HG03159 (cell line): ENCODE measurements at regions not wholly inside any gene's neighbourhood (a gene's known extent, or its start where the extent isn't known, plus 50 kb on each side); places are given as distances from the start of the nearest gene placed in this dataset.

Experiments used
- ATAC-seq: cut with Tn5 transposase; IDR thresholded peaks from one replicate; pipeline ENCODE4 v1.9.1; 2021; ENCODE audit warnings: mild to moderate bottlenecking, moderate library complexity; ENCODE audit not compliant: unreplicated experiment

- ATAC-seq, result no peak
Observed at GRCh38 chr9:28868228-28868990, 1295.1 kb upstream of the C9orf72 start.

DNA sequence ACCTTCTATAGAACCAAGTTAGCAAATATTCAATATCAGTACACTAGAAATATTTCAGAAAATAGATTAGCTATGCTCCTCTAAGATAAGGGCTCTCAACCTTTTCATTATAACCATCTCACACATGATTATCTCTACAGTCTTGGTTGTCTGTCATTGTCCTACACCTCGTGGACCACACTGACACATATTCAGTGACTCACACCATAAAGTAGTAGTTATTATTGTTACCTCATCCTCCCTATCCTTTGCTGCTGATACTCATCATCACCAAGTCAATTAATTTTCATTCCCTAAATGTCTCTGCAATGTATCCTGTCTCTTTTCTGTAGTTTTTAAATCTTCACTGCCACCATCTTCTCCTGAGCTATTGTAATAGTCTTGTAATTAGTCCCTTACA is 1309.2 kb upstream of the C9orf72 start:
- ATAC-seq, result no peak

GRCh38 chr9:28883234-28883633 is 1310.0 kb upstream of the C9orf72 start:
- no peak for ATAC-seq

- ATAC-seq, result no peak
Observed at GRCh38 chr9:28887188-28887884, 1314.1 kb upstream of the C9orf72 start.

DNA sequence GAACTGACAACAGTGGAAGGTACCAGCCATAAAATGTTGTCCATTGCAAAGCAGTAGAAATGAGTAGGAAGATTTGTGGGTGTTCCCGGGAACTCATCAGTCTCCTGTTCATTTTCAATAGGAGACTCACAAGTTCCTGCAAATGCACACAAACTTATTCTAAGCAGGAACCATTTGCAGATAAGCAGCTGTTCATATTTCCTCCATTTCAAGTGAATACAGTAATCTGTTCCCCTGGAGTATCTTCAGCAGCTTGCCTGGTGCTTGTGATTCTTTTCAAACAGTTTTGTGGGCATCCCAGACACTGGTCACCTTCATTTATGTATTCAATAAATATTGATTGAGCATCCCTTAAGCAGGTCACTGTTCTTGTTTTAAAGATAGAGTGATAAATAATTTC is 1315.5 kb upstream of the C9orf72 start:
- no peak for ATAC-seq

DNA sequence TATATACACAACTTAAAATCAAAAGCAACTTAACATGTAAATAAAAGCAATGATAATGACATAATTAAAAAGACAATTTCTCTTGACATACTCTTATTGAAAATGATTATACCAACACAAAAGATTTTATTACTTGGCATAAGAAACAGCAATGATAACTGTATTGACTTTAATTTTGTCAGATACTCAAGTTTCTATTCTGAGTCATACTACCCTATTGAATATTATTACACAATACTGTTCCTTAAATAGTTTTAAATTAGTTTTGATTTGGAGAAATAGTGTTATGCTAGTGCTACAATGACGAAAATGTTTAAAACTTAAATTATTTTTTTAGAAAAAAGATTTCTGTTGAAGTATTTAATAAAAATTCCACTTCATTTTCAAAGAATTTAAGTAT is 1319.3 kb upstream of the C9orf72 start:
- ATAC-seq, result no peak

DNA sequence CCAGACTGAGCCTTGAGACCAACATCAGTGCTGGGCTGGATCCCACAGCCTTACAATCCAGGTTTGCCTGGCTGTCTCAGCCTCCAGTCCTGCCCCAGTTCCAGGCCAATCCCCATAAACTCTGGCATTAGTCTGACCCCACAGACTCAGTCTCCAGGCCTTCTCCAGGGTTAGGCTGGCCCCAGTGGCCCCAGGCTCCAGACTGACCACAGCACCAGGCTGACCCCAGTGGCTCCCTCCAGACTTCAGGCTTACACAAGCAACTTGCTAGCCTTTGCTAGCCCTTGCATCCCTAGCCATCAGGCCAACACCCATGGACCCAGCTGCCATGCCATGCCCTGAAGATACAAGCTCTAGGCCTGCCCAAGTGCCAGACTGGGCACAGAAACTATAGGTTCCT is 1326.0 kb upstream of the C9orf72 start:
- no peak for ATAC-seq

- no peak for ATAC-seq
Observed at GRCh38 chr9:28899926-28900325, 1326.6 kb upstream of the C9orf72 start.

GRCh38 chr9:28900406-28900805 is 1327.1 kb upstream of the C9orf72 start:
- ATAC-seq, result no peak

- no peak for ATAC-seq
Observed at GRCh38 chr9:28909526-28909925, 1336.2 kb upstream of the C9orf72 start.

DNA sequence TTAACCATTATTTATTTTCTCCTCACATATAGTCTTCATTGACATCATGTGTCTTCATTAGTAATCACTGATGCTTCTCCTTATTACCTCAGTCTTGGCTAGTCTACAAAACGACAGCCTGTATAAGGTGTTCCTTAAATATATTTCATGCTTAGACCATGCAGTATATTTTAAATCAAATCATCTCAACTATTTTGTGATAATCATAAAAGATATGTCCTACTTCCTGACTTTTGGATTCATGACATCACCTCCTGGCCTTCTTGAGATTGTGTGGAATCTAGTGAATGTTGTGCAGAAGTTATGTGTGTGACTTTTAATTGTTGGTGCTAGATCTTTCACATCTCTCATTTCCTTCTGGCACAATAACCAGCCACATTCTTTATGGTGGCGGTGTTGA is 1339.3 kb upstream of the C9orf72 start:
- no peak for ATAC-seq

- ATAC-seq, result no peak
Observed at GRCh38 chr9:28915202-28915930, 1342.1 kb upstream of the C9orf72 start.

DNA sequence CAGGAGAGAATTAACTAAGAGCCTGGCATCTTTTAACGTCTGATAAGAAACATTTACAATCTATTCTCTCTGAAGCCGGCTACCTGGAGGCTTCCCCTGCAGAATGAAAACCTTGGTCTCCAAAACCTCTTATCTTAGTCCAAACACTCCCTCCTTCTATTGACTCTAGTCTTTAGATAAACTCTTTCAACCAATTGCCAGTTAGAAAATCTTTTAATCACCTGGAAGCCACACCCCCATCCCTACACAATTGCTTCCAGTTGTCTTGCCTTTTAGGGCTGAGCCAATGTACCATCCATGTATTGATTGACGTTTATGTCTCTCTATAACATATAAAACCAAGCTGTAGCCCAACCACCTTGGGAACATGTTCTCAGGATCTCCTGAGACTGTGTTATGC is 1343.1 kb upstream of the C9orf72 start:
- ATAC-seq, result no peak

DNA sequence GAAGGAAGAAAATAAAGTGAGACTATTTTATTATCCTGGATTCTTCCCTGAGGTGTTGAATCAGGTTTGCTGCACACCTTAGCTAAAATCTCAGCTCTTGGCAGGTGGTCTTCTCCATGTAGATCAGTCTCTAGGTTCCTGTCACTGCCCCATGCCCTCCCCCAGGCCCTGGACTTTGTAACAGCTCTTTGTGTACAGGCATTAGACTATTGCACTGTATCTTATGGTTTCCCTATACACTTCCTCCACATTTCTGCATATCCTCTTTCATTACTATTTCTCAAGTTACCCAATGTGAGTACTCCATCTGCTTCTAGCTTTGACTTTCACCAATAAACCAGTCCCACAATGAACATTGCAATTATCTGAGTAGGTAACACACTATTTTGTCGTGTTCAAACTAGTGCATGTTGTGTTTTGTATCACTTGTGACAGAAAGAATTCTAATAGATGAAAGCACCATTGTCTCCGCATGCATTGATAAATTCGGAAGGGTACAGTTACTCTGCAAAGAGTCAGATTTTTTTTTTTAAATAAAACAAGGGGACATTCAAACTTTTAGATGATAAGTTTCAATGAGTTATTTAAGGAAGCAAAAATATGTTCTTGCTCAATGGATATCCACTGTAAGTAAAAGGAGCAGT is 1348.7 kb upstream of the C9orf72 start:
- no peak for ATAC-seq

DNA sequence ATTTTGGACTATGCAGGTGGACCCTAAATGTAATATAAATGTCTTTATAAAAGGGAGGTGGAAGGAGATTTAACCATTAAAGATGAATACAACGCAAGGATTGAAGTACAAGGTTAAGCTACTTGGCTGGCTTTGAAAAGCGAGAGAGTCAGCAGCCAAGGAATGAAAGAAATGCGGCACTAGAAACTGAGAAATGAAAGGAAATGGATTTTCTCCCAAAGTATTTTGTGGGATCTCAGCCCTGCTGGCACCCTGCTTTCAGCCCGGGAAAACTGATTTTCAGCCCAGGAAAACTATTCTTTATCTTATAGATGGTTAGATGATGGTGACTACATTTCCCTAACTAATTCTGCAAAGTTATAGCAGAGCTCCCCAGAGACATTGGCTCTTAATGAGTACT is 1349.6 kb upstream of the C9orf72 start:
- ATAC-seq, result no peak

DNA sequence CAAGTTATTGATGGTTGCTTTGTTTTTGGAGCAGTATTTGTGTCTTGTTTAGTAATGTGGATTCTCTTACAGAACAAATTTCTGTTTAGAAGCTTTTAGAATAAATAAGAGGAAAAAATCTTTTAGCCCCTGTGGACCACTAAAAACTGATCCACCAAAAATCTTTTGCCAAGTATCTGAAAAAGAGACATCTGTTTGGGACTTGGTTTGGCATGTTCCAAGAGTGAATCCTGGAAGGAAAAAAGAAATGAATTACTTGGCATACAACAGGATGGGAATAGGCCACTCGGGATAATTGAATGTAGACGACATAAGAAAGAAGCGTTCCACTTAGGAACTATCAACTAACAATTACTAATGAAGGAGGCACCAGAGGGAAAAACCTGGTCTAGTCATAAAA is 1350.1 kb upstream of the C9orf72 start:
- no peak for ATAC-seq

DNA sequence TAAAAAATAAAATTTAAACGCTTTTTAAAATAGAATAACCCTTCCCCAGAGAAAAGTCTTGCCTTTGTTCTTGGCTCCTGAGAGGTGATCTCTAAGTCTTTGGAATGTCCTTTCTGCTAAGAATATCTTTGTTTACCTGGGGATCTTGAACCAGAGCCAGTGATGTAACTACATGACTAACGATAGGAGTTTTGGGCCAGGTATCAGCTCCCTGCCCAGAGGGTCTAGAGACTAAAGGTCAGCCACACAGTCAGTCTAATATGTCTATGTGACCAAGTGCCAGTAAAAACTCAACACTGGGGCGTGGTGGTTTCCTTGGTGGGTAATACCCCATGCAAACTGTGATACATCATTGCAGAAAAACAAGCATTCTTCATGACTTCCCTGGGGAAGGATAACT is 1351.9 kb upstream of the C9orf72 start:
- ATAC-seq, result no peak

DNA sequence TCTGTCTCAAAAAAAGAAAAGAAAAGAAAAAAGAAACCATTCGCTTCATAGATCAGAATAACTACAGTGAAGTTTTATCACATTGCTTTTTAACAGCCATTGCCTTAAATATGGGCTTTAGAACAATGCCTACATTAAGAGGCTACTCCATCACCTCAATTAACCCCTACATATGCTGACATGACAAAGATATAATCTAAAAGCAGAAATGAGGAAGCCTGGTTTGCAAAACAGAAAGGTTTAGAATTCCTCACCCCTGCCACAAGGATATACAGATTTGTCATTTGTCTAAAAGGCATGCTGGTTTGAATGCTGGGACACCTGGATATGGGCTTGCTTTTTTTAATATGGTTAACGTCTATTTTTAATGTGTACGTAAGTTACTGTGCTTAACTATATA is 1353.0 kb upstream of the C9orf72 start:
- no peak for ATAC-seq

DNA sequence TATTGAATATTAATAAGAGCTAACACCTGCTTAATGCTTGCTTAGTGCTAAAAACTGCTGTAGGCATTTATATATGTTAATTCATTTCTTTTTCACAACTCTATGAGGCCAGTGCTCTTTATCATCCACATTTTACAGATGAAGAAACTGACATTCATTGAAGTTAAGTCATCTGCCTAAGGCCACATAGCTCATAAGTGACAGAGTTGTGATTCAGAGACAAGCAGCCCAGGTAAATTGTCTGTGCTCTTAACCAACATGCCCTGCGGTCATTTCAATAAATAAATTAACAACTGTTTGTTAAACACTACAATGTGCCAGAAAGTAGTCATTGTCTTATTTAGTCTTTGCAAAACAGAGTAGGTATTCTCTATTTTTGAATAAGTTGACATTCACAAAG is 1354.4 kb upstream of the C9orf72 start:
- no peak for ATAC-seq

- ATAC-seq, result no peak
Observed at GRCh38 chr9:28929433-28929832, 1356.2 kb upstream of the C9orf72 start.

GRCh38 chr9:28930766-28931165 is 1357.5 kb upstream of the C9orf72 start:
- ATAC-seq, result no peak
